Thyroid gland (tissue), 4 donors: ENCODE measurements at regions not wholly inside any gene's neighbourhood (a gene's known extent, or its start where the extent isn't known, plus 50 kb on each side); places are given as distances from the start of the nearest gene placed in this dataset.

Experiments used
- DNase-seq, 2 donors: peaks; one replicate each; pipeline ENCODE4 v3.0.0-alpha.2; 2019
- H3K27ac ChIP-seq, 3 donors: fragments of 200-600 bp; sonication (generic); 1 replicate in 2 of 3; 2 replicates in 1 of 3; pipeline ENCODE4 v1.5.1; 2016 to 2019; ENCODE audit warnings: mild to moderate bottlenecking in 1 of 3, moderate library complexity in 1 of 3
- H3K27me3 ChIP-seq: fragments of 200-600 bp; sonication (generic); one replicate; pipeline ENCODE4 v1.5.1; 2019
- H3K36me3 ChIP-seq, 2 donors: fragments of 200-600 bp; sonication (generic); one replicate each; pipeline ENCODE4 v1.5.1; 2016 to 2019
- H3K4me1 ChIP-seq, 2 donors: fragments of 200-600 bp; sonication (generic); one replicate each; pipeline ENCODE4 v1.5.1; 2017 to 2019
- H3K4me3 ChIP-seq, 3 donors: fragments of 200-600 bp; sonication (generic); replicated peaks in 1 of 3; 1 replicate in 2 of 3; 2 replicates in 1 of 3; pipeline ENCODE4 v1.5.1; 2016; ENCODE audit warnings: mild to moderate bottlenecking in 1 of 3
- H3K9me3 ChIP-seq: fragments of 200-600 bp; sonication (generic); one replicate; pipeline ENCODE4 v1.5.1; 2017
- CTCF ChIP-seq, 6 experiments: fragments of 200-600 bp in 3 of 6; fragments of 450-650 bp in 3 of 6; sonication (generic) in 3 of 6; IDR thresholded peaks; one replicate each; pipeline ENCODE4 v1.5.1; 2016 to 2019; ENCODE audit warnings: antibody characterized with exemption in 6 of 6, mild to moderate bottlenecking in 2 of 6, inconsistent platforms in 1 of 6, moderate library complexity in 1 of 6
- POLR2A ChIP-seq, 2 donors: fragments of 450-650 bp; IDR thresholded peaks; one replicate each; pipeline ENCODE4 v1.6.1; 2017; ENCODE audit warnings: antibody characterized with exemption in 2 of 2, mild to moderate bottlenecking in 2 of 2, moderate library complexity in 1 of 2
- WGBS, 2 donors: methylation state at CpG; one replicate each; pipeline ENCODE4 v1.1.5; 2017; 5-methylcytosine and 5-hydroxymethylcytosine counted together
- intact Hi-C: fragments of 100-400 bp; cut with DNase I; formaldehyde crosslinking; loops from one replicate; pipeline ENCODE4 v1.15.1; 2023

DNA sequence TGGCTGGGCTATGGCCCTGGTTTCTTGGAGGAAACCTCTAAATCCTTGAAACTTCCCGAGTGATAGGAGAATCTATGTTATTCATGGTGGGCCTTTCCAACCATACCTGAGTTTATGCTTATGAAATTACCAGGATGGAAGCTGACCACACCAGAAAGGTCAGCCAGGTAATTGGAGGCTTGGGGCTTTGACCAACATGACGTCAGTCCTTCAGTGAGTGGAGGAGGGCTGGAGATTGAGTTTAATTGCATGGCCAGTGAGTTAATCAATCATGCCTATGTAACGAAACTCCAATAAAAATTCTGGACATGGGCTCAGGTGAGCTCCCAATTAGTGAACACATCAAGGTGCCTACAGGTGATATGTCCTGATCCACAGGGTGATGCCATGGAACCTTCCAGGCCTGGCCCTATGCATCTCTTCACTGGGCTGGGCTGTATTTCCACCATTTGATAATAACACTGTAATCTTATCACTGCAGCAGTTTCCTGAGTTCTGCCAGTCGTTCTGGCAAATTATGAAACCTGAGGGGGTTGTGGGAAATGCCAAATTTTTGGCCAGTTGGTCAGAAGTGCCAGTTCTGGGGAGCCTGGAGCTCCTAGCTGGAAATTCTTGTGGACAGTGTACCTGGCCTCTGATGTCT is 106.5 kb downstream of the CDH26 start:
- 79 to 93% methylated on average over 4 of the region's 4 CpGs for WGBS, 2 donors
- intact Hi-C loops, result no loop called here
- TF ChIP-seq CTCF (IDR thresholded peaks at IDR 0.05) (no peak), POLR2A (IDR thresholded peaks at IDR 0.05) (no peak)

GRCh38 chr20:60065741-60066437 is 107.7 kb downstream of the CDH26 start:
- intact Hi-C loops, result no loop called here

More for the DNA sequence above, 106.5 kb downstream of the CDH26 start:
- no peaks in the 10 kb centered on the region for H3K9me3 ChIP-seq
- no peak overlapping the region for H3K27ac ChIP-seq
- no peaks in the 10 kb centered on the region for H3K36me3 ChIP-seq
- H3K4me3 ChIP-seq, result no peak overlapping the region
- H3K27me3 ChIP-seq, result no peaks in the 10 kb centered on the region
- no peaks in the 10 kb centered on the region for H3K4me1 ChIP-seq
- DNase-seq, result no peak

DNA sequence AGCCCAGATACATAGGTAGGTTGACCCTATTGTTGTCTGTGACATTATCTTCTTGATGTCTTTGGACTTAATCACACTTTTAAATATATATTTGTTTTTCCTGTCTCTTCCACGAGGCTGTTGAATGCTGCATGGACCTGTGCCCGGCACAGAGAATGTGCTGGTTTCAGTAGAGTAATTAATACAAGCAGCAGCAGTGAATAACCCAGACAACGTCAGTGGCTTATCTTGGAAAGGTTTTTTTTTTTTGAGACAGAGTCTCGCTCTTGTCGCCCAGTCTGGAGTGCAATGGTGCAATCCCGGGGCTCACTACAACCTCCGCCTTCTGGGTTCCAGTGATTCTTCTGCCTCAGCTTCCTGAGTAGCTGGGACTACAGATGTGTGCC is 108.2 kb downstream of the CDH26 start:
- no peak for DNase-seq
- Histone ChIP-seq H3K4me3 (no peak overlapping the region), H3K4me1 (no peaks in the 10 kb centered on the region), H3K27ac (no peak overlapping the region), H3K36me3 (no peaks in the 10 kb centered on the region), H3K9me3 (no peaks in the 10 kb centered on the region), H3K27me3 (no peaks in the 10 kb centered on the region)
- TF ChIP-seq CTCF (IDR thresholded peaks at IDR 0.05), result no peak
- TF ChIP-seq POLR2A (IDR thresholded peaks at IDR 0.05), result no peak
- intact Hi-C loops, result no loop called here
- WGBS, 2 donors, result 74 to 76% methylated on average over 7 of the region's 7 CpGs

More at GRCh38 chr20:60065741-60066437, 107.7 kb downstream of the CDH26 start:
- TF ChIP-seq CTCF (IDR thresholded peaks at IDR 0.05), result no peak
- TF ChIP-seq POLR2A (IDR thresholded peaks at IDR 0.05), result no peak
- Histone ChIP-seq H3K9me3 (no peaks in the 10 kb centered on the region), H3K4me3 (no peak overlapping the region), H3K4me1 (no peaks in the 10 kb centered on the region), H3K27me3 (no peaks in the 10 kb centered on the region), H3K27ac (no peak overlapping the region), H3K36me3 (no peaks in the 10 kb centered on the region)
- DNase-seq, result no peak
- WGBS, 2 donors, result 78 to 80% methylated on average over 9 of the region's 9 CpGs

DNA sequence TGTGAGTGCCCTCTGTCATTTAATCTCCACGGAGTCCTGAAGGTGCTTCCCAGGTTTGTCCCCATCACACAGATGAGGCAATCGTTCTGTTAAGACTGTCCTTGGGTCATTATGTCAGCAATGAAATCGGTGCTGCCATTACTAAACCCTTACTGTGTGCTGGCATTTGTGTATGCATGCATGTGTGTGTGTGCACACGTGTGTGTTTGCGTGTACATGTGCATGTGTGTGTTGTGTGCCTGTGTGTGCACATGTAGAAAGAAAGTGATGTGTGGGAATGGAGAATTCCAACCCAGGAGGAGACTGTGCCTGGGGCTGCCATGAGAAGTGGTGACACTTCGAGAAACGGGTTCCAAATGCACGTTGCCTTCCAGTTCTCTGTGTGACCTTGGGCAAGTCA is 110.3 kb downstream of the CDH26 start:
- Histone ChIP-seq H3K9me3 (no peaks in the 10 kb centered on the region), H3K4me3 (no peak overlapping the region), H3K27me3 (no peaks in the 10 kb centered on the region), H3K4me1 (no peaks in the 10 kb centered on the region), H3K36me3 (no peaks in the 10 kb centered on the region), H3K27ac (no peak overlapping the region)
- TF ChIP-seq CTCF (IDR thresholded peaks at IDR 0.05), result no peak
- TF ChIP-seq POLR2A (IDR thresholded peaks at IDR 0.05), result no peak
- WGBS, 2 donors, result 85 to 89% methylated on average over 8 of the region's 8 CpGs
- intact Hi-C loops, result no loop called here
- no peak for DNase-seq

DNA sequence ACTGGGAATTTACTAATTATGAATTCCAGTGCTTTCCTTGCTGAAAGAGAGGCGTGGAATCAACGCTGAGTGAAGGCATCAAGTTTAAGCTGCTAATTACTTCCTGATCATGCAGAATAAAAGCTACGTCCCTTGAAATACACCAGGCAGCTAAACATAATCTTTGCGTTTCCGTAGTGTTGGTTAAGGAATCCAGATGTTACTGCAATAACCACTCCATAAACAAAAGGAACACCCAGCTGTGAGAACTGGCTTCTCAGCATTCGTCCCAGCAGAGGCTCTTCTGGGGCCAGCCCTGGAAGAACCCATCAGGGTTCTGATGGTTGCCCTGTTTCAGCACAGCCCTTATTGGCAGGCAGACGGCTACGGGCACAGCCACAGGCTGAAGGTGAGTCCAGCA is 111.4 kb downstream of the CDH26 start:
- H3K27me3 ChIP-seq, result no peaks in the 10 kb centered on the region
- intact Hi-C loops, result no loop called here
- H3K9me3 ChIP-seq, result no peaks in the 10 kb centered on the region
- TF ChIP-seq CTCF (IDR thresholded peaks at IDR 0.05) (no peak), POLR2A (IDR thresholded peaks at IDR 0.05) (no peak)
- H3K4me1 ChIP-seq, result no peaks in the 10 kb centered on the region
- no peak overlapping the region for H3K27ac ChIP-seq
- WGBS, 2 donors, result 79 to 80% methylated on average over 6 to 8 of the region's 8 CpGs
- H3K36me3 ChIP-seq, result no peaks in the 10 kb centered on the region
- no peak for DNase-seq
- no peak overlapping the region for H3K4me3 ChIP-seq
